Thyroid gland (tissue), 4 donors: ENCODE measurements at regions not wholly inside any gene's neighbourhood (a gene's known extent, or its start where the extent isn't known, plus 50 kb on each side); places are given as distances from the start of the nearest gene placed in this dataset.

Experiments used
- CTCF ChIP-seq, 6 experiments: fragments of 200-600 bp in 3 of 6; fragments of 450-650 bp in 3 of 6; sonication (generic) in 3 of 6; IDR thresholded peaks; one replicate each; pipeline ENCODE4 v1.5.1; 2016 to 2019; ENCODE audit warnings: antibody characterized with exemption in 6 of 6, mild to moderate bottlenecking in 2 of 6, inconsistent platforms in 1 of 6, moderate library complexity in 1 of 6
- POLR2A ChIP-seq, 2 donors: fragments of 450-650 bp; IDR thresholded peaks; one replicate each; pipeline ENCODE4 v1.6.1; 2017; ENCODE audit warnings: antibody characterized with exemption in 2 of 2, mild to moderate bottlenecking in 2 of 2, moderate library complexity in 1 of 2

- TF ChIP-seq POLR2A (IDR thresholded peaks at IDR 0.05): no peak
- TF ChIP-seq CTCF (IDR thresholded peaks at IDR 0.05): no peak
Measured at GRCh38 chr6:21284166-21284565, 309.4 kb upstream of the SOX4 start.
